ENCODE measurements at regions not wholly inside any gene's neighbourhood (a gene's known extent, or its start where the extent isn't known, plus 50 kb on each side); places are given as distances from the start of the nearest gene placed in this dataset.
"Not testable (repeated sequence)": the region's sequence is repeated elsewhere in the genome, so short reads cannot be mapped to it uniquely, and the experiment has no call there.

GRCh38 chr6:112594886-112595594 is 247.9 kb downstream of the RFPL4B start:
- no peak for DNase-seq (ENCODE audit: low spot score in 2 of 2)
- Mint-ChIP-seq H3K36me3 (no peaks in the 10 kb centered on the region), H3K27me3 (peaks cover 2% of the 10 kb centered on the region), H3K27ac (no peak overlapping the region), H3K4me3 (no peak overlapping the region), H3K4me1 (no peaks in the 10 kb centered on the region), H3K9me3 (peaks cover 5% of the 10 kb centered on the region)
- no peak for ATAC-seq (ENCODE audit: low read depth)

DNA sequence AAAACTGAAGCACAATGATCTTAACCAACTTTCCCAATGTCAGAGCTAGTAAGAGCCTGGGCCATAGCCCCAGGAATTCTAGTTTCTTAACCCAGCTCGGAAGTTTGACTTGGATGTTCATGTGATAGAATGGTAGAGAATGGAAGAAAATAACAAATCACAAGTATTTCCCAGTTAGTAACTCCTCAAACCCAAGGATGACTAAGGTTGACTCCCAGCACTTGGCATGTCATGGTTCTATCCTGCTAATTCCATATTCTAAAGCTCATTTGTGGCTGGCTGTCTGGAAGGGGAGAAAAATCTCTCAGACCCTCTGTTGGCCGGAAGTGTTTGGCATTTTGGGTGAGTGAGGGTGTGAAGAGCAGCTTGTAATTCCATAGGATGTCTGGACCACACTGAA is 248.7 kb downstream of the RFPL4B start:
- ATAC-seq (ENCODE audit: low read depth): no peak
- H3K36me3 Mint-ChIP-seq: no peaks in the 10 kb centered on the region
- H3K27ac Mint-ChIP-seq: no peak overlapping the region
- peaks cover 4% of the 10 kb centered on the region for H3K27me3 Mint-ChIP-seq
- H3K4me3 Mint-ChIP-seq: no peak overlapping the region
- H3K9me3 Mint-ChIP-seq: peaks cover 5% of the 10 kb centered on the region
- no peak for DNase-seq (ENCODE audit: low spot score in 2 of 2)
- H3K4me1 Mint-ChIP-seq: no peaks in the 10 kb centered on the region

- Mint-ChIP-seq H3K27ac (no peak overlapping the region), H3K4me1 (no peaks in the 10 kb centered on the region), H3K9me3 (peaks cover 5% of the 10 kb centered on the region), H3K4me3 (no peak overlapping the region), H3K27me3 (peaks cover 4% of the 10 kb centered on the region), H3K36me3 (no peaks in the 10 kb centered on the region)
- DNase-seq (ENCODE audit: low spot score in 2 of 2) (no peak), ATAC-seq (ENCODE audit: low read depth) (no peak)
Measured at GRCh38 chr6:112597176-112597575, 250.0 kb downstream of the RFPL4B start.

GRCh38 chr6:112600168-112600567 is 253.0 kb downstream of the RFPL4B start:
- Mint-ChIP-seq H3K36me3 (no peaks in the 10 kb centered on the region), H3K4me3 (no peak overlapping the region), H3K4me1 (no peaks in the 10 kb centered on the region), H3K27ac (no peak overlapping the region), H3K27me3 (peaks cover 4% of the 10 kb centered on the region), H3K9me3 (peaks cover 1% of the 10 kb centered on the region)
- no peak for ATAC-seq (ENCODE audit: low read depth)
- DNase-seq (ENCODE audit: low spot score in 2 of 2): no peak

- no peak overlapping the region for H3K27ac Mint-ChIP-seq
- peaks cover 1% of the 10 kb centered on the region for H3K36me3 Mint-ChIP-seq
- no peak for ATAC-seq (ENCODE audit: low read depth)
- peaks cover 3% of the 10 kb centered on the region for H3K27me3 Mint-ChIP-seq
- DNase-seq (ENCODE audit: low spot score in 2 of 2): no peak
- no peaks in the 10 kb centered on the region for H3K4me1 Mint-ChIP-seq
- H3K4me3 Mint-ChIP-seq: no peak overlapping the region
- peaks cover 8% of the 10 kb centered on the region for H3K9me3 Mint-ChIP-seq
Measured at GRCh38 chr6:112603726-112604125, 256.6 kb downstream of the RFPL4B start.

DNA sequence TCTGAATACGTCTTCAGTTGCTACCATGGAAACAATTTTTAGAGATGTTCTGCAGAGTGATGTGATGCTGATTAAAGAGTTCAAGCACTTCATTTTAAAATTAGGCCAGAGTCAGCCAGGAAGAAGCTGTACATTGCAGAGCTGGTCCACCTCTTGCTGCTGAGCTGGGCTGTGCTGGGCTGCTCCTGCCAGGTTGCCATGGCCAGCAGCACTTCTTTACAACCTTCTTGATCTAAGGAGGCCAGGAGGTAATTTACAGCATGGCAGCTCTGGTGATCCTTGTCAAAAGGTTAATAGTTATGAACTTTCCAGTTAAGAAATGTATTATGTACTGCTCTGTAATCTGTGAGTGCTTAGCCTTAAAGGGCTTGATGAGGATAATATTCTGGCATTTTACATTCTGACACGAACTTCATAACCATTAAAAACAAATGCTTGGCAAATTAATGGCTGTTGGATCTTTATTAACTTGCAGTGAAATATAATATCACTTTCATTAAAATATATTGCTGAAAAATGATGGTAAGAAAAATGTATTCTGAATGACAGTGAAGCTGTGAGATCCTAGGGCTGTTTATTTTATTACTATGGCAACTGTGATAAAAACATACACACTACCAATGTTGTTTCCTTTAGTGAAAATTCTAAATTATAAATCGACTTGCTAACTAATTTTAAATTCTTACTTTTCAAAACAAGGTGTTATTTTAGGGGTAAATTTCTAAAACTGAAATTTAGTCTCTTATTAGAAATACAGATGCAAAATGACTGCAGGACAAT is 259.7 kb downstream of the RFPL4B start:
- no peak for ATAC-seq (ENCODE audit: low read depth)
- no peaks in the 10 kb centered on the region for H3K4me1 Mint-ChIP-seq

DNA sequence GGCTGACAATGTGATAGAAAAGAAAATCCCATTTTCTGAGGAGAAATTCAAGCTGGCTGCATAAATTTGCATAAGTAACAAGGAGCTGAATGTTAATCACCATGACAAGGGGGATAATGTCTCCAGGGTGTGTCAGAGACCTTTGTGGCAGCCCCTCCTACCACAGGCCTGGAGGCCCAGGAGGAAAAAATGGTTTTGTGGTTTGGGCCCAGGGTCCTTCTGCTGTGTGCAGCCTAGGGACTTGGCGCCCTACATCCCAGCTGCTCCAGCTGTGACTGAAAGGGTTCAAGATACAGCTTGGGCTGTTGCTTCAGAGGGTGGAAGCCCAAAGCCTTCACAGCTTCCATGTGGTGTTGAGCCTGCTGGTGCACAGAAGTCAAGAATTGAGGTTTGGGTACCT is 261.8 kb downstream of the RFPL4B start:
- ATAC-seq (ENCODE audit: low read depth); DNase-seq (ENCODE audit: low spot score in 2 of 2); H3K4me3 Mint-ChIP-seq; H3K4me1 Mint-ChIP-seq; H3K36me3 Mint-ChIP-seq; H3K27ac Mint-ChIP-seq; H3K27me3 Mint-ChIP-seq: not testable (repeated sequence)
- H3K9me3 Mint-ChIP-seq: peaks cover 12% of the 10 kb centered on the region

More for the DNA sequence above, 259.7 kb downstream of the RFPL4B start:
- Mint-ChIP-seq H3K27ac (no peak overlapping the region), H3K4me3 (no peak overlapping the region), H3K27me3 (no peaks in the 10 kb centered on the region), H3K36me3 (peaks cover 1% of the 10 kb centered on the region), H3K9me3 (peaks cover 12% of the 10 kb centered on the region)
- DNase-seq (ENCODE audit: low spot score in 2 of 2): no peak

DNA sequence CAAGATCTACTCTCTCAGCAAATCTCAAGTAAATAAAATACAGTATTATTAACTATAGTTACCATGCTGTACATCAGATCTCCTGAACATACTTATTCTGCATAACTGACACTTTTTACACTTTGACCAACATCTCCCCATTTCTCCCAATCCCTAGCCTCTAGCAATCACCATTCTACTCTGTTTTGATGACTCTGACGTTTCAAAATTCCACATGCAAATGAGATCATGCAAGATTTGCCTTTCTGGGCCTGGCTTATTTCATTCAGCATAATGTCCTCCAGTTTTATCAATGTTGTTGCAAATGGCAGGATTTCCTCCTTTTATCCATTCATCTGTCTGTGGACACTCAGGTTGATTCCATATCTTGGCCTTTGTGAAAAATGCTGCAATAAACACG is 266.3 kb downstream of the RFPL4B start:
- no peak overlapping the region for H3K27ac Mint-ChIP-seq
- H3K36me3 Mint-ChIP-seq: no peaks in the 10 kb centered on the region
- H3K27me3 Mint-ChIP-seq: peaks cover 3% of the 10 kb centered on the region
- no peak for DNase-seq (ENCODE audit: low spot score in 2 of 2)
- ATAC-seq (ENCODE audit: low read depth): no peak
- H3K4me3 Mint-ChIP-seq: no peak overlapping the region
- no peaks in the 10 kb centered on the region for H3K4me1 Mint-ChIP-seq
- H3K9me3 Mint-ChIP-seq: peaks cover 7% of the 10 kb centered on the region

- Mint-ChIP-seq H3K9me3 (no peaks in the 10 kb centered on the region), H3K36me3 (no peaks in the 10 kb centered on the region), H3K4me3 (no peak overlapping the region), H3K27me3 (peaks cover 2% of the 10 kb centered on the region), H3K27ac (no peak overlapping the region), H3K4me1 (no peaks in the 10 kb centered on the region)
- ATAC-seq (ENCODE audit: low read depth): no peak
- DNase-seq (ENCODE audit: low spot score in 2 of 2): no peak
Measured at GRCh38 chr6:112618849-112619248, 271.7 kb downstream of the RFPL4B start.

DNA sequence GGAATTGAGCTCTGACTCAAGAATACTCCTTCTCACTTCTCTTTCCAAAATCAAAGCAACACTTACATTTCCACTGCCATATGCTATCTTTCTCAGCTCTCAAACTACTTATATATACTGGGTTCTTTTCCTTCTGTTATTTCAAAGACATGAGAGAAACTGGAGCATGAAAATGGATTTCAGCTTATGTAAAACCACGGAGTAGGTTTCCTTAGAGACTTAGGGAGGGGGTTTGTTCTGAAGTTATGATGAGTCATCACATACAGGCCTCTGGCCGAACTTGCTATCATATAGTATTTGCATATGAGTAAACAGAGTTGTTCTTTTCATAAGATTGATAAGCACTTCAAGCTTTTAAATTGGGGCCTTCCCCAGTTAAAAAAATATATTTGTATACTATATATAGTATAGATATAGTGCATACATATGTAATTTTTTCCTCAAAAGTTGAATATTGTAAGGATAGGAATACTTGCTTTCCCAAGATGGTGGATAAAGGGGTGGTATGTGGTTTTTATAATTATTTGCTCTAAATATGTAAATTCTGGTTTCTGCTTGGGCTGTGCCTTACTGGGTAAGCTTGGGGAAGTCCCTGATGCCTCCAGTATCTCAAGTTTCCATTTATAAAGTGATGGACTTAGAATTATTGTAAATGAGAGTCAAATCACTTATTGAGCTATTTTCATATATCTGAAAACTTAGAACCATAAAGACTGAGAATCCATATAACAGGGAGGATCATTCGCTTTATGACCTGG is 273.9 kb downstream of the RFPL4B start:
- no peak overlapping the region for H3K27ac Mint-ChIP-seq
- DNase-seq (ENCODE audit: low spot score in 2 of 2): no peak

GRCh38 chr6:112622036-112622435 is 274.9 kb downstream of the RFPL4B start:
- Mint-ChIP-seq H3K4me1 (no peaks in the 10 kb centered on the region), H3K4me3 (no peak overlapping the region), H3K27ac (no peak overlapping the region), H3K36me3 (no peaks in the 10 kb centered on the region), H3K27me3 (peaks cover 4% of the 10 kb centered on the region), H3K9me3 (no peaks in the 10 kb centered on the region)
- DNase-seq (ENCODE audit: low spot score in 2 of 2) (no peak), ATAC-seq (ENCODE audit: low read depth) (no peak)

More for the DNA sequence above, 273.9 kb downstream of the RFPL4B start:
- H3K9me3 Mint-ChIP-seq: no peaks in the 10 kb centered on the region
- H3K4me3 Mint-ChIP-seq: no peak overlapping the region
- no peaks in the 10 kb centered on the region for H3K36me3 Mint-ChIP-seq
- no peak for ATAC-seq (ENCODE audit: low read depth)
- H3K27me3 Mint-ChIP-seq: peaks cover 4% of the 10 kb centered on the region
- H3K4me1 Mint-ChIP-seq: no peaks in the 10 kb centered on the region

GRCh38 chr6:112626468-112627082 is 279.4 kb downstream of the RFPL4B start:
- ATAC-seq (ENCODE audit: low read depth) (no peak), DNase-seq (ENCODE audit: low spot score in 2 of 2) (no peak)
- no peaks in the 10 kb centered on the region for H3K4me1 Mint-ChIP-seq
- H3K4me3 Mint-ChIP-seq: no peak overlapping the region
- H3K27ac Mint-ChIP-seq: no peak overlapping the region
- H3K27me3 Mint-ChIP-seq: peaks cover 3% of the 10 kb centered on the region
- H3K36me3 Mint-ChIP-seq: no peaks in the 10 kb centered on the region
- no peaks in the 10 kb centered on the region for H3K9me3 Mint-ChIP-seq

DNA sequence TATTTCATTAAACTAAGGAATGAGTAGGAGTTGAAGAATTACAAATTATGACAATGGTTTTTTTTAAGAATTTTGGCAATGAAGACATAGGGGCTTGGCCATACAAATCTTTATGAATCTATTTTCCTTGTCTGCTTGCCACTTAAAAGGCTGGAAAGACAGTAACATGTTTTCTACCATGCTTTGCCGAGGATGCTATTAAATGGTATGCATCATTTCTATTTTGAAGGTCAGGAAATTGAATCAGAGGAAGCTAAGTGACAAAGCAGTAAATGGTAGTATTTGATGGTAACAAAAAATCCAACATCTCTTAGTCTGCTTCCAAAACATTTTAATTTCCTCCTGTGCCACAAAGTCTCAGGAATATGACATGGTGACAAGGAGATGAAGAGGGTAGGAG is 287.2 kb downstream of the RFPL4B start:
- Mint-ChIP-seq H3K4me1 (no peaks in the 10 kb centered on the region), H3K4me3 (no peak overlapping the region), H3K36me3 (no peaks in the 10 kb centered on the region), H3K27me3 (peaks cover 3% of the 10 kb centered on the region), H3K9me3 (no peaks in the 10 kb centered on the region), H3K27ac (no peak overlapping the region)
- ATAC-seq (ENCODE audit: low read depth) (no peak), DNase-seq (ENCODE audit: low spot score in 2 of 2) (no peak)

Measured in memory B cell (primary cell).